NT2/D1 (cell line): ENCODE measurements at regions not wholly inside any gene's neighbourhood (a gene's known extent, or its start where the extent isn't known, plus 50 kb on each side); places are given as distances from the start of the nearest gene placed in this dataset.

Experiments
- DNase-seq: peaks from one replicate; pipeline ENCODE4 v3.0.0-alpha.2; 2011; ENCODE audit warnings: low read depth, low spot score
- H3K27me3 ChIP-seq: 2 replicates; pipeline ENCODE4 v1.6.0; 2011; ENCODE audit warnings: mild to moderate bottlenecking; ENCODE audit not compliant: insufficient read length, insufficient read depth
- H3K36me3 ChIP-seq: 2 replicates; pipeline ENCODE4 v1.6.1; 2011; ENCODE audit warnings: mild to moderate bottlenecking, low read length, mixed read lengths; ENCODE audit not compliant: insufficient read depth, insufficient read length
- H3K4me1 ChIP-seq: 2 replicates; pipeline ENCODE4 v1.5.1; 2011; ENCODE audit not compliant: insufficient read depth, insufficient read length
- H3K4me3 ChIP-seq: 2 replicates; pipeline ENCODE4 v1.5.1; 2011; ENCODE audit warnings: low read depth; ENCODE audit not compliant: insufficient read length
- H3K9ac ChIP-seq: 2 replicates; pipeline ENCODE4 v1.6.0; 2011; ENCODE audit warnings: low read depth; ENCODE audit not compliant: insufficient read length
- H3K9me3 ChIP-seq: 2 replicates; pipeline ENCODE4 v1.5.1; 2011; ENCODE audit warnings: mild to moderate bottlenecking, low read length; ENCODE audit not compliant: insufficient read depth
- SUZ12 ChIP-seq: IDR thresholded peaks from 2 replicates; pipeline ENCODE4 v1.6.1; 2011; ENCODE audit not compliant: insufficient read length, insufficient read depth; ENCODE audit errors: extremely low read depth
- YY1 ChIP-seq: IDR thresholded peaks from 2 replicates; pipeline ENCODE4 v1.6.1; 2011; ENCODE audit not compliant: insufficient read length, insufficient read depth
- ZNF274 ChIP-seq: IDR thresholded peaks from 2 replicates; pipeline ENCODE4 v1.6.1; 2011; ENCODE audit warnings: mild to moderate bottlenecking, low read depth, low read length

DNA sequence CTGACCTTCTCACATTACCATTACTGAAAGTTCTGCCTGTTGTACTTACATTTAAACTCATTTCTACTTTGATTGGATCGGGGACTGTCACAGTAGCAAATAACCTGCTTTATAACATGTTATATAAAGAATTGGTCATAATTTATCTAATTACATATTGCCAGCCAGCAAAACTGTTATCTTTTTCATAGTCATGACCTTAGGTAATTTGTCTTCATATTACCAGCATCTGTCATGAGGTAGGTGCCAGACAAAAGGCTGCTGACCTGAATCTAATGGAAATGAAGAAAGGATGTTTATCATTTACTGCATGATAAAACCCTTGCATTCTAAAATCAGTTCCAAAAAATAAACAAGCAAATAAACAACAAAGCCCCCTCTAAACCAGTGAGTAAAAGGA lies 89.4 kb upstream of the LRP1B start:
- Histone ChIP-seq H3K4me1 (no peaks in the 10 kb centered on the region), H3K9ac (no peak overlapping the region), H3K27me3 (no peaks in the 10 kb centered on the region), H3K9me3 (no peaks in the 10 kb centered on the region; the same call in 1 of the 2 replicates), H3K4me3 (no peak overlapping the region), H3K36me3 (no peaks in the 10 kb centered on the region)
- TF ChIP-seq SUZ12 (no peak), ZNF274 (no peak), YY1 (no peak)
- no peak for DNase-seq

DNA sequence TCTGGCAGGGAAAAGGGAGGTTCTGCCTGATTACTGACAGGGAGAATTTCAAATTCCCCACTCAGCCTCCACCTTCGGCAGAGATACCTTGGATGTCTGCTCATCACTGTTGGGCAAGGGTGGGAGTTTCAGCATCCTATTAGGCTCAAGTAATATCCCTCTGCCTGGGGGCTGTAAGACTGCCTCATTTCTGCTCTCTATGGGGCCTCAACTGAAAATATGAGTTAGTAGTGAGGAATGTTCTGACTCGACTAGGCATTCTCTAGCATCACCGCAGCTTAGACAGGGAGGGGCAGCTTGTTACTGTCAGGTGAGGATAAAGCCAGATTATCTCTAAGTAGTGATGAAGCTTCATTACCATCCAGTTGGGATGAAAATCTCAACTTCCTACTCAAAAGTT lies 87.7 kb upstream of the LRP1B start:
- no peak for DNase-seq
- H3K4me1 ChIP-seq, result no peaks in the 10 kb centered on the region
- no peaks in the 10 kb centered on the region for H3K36me3 ChIP-seq
- no peak overlapping the region for H3K9ac ChIP-seq
- H3K4me3 ChIP-seq, result no peak overlapping the region
- TF ChIP-seq ZNF274 (no peak), YY1 (no peak), SUZ12 (no peak)
- no peaks in the 10 kb centered on the region; the same call in 1 of the 2 replicates for H3K9me3 ChIP-seq
- no peaks in the 10 kb centered on the region for H3K27me3 ChIP-seq

DNA sequence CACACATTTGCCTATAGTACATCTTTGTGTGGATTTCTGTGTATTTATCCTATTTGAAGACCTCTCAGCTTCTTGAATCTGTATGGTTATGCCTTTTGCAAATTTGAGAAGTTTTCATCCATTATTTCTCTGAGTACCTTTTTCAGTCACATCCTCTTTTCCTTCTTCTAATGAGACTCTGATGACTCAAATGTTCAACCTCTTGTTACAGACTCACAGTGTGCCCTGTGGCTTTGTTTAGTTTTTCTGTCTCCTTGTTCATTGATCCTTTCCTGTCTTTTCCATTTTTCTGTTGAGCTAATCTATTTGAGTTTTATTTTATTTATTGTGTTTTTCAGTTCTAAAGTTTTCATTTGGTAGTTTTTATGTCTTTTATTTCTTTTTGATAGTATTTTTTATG lies 87.0 kb upstream of the LRP1B start:
- no peak overlapping the region for H3K4me3 ChIP-seq
- no peaks in the 10 kb centered on the region for H3K36me3 ChIP-seq
- H3K4me1 ChIP-seq, result no peaks in the 10 kb centered on the region
- no peak for DNase-seq
- H3K27me3 ChIP-seq, result no peaks in the 10 kb centered on the region
- no peak overlapping the region for H3K9ac ChIP-seq
- TF ChIP-seq SUZ12 (no peak), ZNF274 (no peak), YY1 (no peak)
- no peaks in the 10 kb centered on the region; the same call in 1 of the 2 replicates for H3K9me3 ChIP-seq

DNA sequence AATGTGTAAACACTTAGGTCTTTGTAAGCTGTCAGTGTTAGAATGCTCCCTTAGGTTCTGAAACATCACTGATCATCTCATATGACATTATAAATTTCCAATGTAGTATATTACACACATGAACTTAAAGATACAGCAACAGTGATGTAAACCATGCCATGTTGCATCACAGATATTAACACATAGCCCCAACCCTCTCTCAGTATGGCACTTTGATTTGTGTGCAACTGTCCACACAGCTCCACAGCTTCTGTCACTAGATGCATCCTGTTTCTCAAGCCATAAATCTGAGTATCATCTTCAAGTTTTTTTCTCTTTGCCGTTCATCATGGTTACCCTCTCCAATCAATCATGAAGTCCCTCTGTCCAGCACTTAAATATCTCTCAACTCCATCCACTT lies 69.2 kb upstream of the LRP1B start:
- Histone ChIP-seq H3K4me1 (no peaks in the 10 kb centered on the region), H3K36me3 (no peaks in the 10 kb centered on the region), H3K27me3 (no peaks in the 10 kb centered on the region), H3K9ac (no peak overlapping the region), H3K9me3 (no peaks in the 10 kb centered on the region), H3K4me3 (no peak overlapping the region)
- no peak for TF ChIP-seq ZNF274
- TF ChIP-seq SUZ12, result no peak
- no peak for TF ChIP-seq YY1
- no peak for DNase-seq

DNA sequence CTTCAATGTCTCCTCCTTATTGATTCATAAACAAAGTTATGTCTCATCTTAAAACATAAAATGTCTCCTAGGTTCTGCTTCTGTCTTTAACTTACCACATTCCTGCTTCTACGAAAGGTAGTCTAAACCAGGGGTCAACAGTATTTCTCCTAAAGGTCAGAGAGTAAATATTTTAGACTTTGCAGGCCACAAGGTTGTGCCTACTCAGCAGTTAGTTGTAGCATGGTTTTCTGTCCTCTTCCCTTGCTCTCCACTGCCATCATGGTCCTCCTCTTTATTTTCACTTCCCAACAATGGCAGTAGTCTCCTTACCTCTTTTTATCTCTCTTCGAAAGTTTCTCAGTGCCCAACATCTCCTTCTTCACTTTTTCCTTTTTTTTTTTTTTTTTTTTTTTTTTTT lies 68.3 kb upstream of the LRP1B start:
- Histone ChIP-seq H3K4me1 (no peaks in the 10 kb centered on the region), H3K4me3 (no peak overlapping the region), H3K27me3 (no peaks in the 10 kb centered on the region), H3K9me3 (no peaks in the 10 kb centered on the region), H3K9ac (no peak overlapping the region), H3K36me3 (no peaks in the 10 kb centered on the region)
- TF ChIP-seq ZNF274, result no peak
- TF ChIP-seq YY1, result no peak
- TF ChIP-seq SUZ12, result no peak
- DNase-seq, result no peak

DNA sequence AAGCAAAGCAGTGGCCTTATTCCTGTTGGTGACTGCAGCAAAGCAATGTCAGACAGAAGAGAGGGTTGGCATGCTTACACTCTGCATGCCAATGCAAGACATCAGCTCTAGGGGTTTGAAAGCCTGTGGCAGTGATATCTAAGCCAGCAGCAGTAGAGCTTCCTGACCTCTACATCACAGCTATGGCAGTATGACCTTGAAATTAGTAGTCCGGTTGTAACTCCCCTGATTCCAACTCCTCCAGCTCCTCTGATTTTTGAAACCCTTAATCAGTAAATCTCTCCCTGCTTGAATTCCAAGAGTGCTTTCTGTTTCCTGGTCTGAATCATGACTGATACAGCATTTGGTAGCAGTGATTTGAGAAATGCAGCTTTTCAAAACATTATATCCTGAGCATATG lies 60.0 kb upstream of the LRP1B start:
- Histone ChIP-seq H3K4me1 (no peaks in the 10 kb centered on the region), H3K4me3 (no peak overlapping the region), H3K36me3 (no peaks in the 10 kb centered on the region), H3K9ac (no peak overlapping the region), H3K27me3 (no peaks in the 10 kb centered on the region), H3K9me3 (no peaks in the 10 kb centered on the region)
- no peak for DNase-seq
- TF ChIP-seq ZNF274 (no peak), SUZ12 (no peak), YY1 (no peak)

DNA sequence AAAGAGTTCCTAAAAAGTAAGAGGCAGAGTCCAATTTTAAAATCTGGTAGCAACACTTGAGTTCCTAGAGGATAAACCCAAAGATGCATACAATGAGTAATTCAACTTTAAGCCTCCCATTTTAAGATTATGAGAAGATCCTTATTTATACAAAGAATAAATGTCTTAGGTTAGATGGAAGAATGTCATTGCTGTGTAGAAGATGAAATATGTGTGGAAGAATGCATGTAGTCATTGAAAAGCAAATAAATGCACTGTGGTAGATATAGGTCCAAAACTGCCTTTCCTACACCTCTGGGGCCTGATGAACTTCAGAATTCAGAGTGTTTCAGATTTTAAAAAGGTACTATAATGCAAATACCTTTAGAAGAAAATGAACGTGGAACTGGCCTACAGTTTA lies 58.7 kb upstream of the LRP1B start:
- Histone ChIP-seq H3K36me3 (no peaks in the 10 kb centered on the region), H3K4me1 (no peaks in the 10 kb centered on the region), H3K9me3 (no peaks in the 10 kb centered on the region), H3K9ac (no peak overlapping the region), H3K27me3 (no peaks in the 10 kb centered on the region), H3K4me3 (no peak overlapping the region)
- no peak for DNase-seq
- no peak for TF ChIP-seq ZNF274
- TF ChIP-seq YY1, result no peak
- no peak for TF ChIP-seq SUZ12

DNA sequence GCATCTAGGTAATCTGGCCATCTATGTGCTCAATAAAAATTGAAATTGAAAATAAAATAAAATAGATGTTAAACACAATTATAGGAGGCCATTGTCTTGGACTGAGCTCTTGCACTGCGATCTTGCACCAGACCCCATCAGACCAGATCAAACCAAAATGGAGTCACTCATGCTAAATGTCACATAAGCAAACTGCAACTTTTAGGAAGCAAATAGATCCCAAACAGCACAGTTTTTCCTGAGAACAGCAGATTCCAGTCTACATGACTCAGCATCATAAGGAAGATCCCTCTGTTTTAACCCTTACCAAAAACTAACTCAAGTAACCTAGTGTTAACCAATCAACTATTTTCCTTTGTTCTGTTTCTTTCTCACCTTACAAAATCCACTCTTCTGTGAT lies 57.7 kb upstream of the LRP1B start:
- Histone ChIP-seq H3K9me3 (no peaks in the 10 kb centered on the region), H3K4me3 (no peak overlapping the region), H3K27me3 (no peaks in the 10 kb centered on the region), H3K9ac (no peak overlapping the region), H3K4me1 (no peaks in the 10 kb centered on the region), H3K36me3 (no peaks in the 10 kb centered on the region)
- DNase-seq, result no peak
- TF ChIP-seq SUZ12 (no peak), YY1 (no peak), ZNF274 (no peak)
